ENCODE measurements at regions not wholly inside any gene's neighbourhood (a gene's known extent, or its start where the extent isn't known, plus 50 kb on each side); places are given as distances from the start of the nearest gene placed in this dataset.

DNA sequence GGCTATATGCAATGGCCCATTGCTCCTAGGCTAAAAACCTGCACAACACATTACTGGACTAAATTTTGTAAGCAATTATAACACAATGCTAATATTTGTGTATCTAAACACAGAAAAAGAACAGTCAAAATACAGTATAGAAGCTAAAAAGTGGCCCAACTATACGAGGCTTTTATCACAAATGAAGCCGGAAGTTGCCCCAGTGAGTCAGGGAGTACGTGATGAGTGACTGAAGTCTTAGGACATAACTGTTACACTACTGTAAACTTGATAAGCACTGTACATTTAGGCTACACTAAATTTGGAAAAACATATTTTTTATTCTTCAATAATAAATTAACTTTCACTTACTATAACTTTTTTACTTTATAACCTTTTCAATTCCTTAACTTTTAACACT, 105.2 kb upstream of the PRR16 start:
- DNase-seq = no peak

DNA sequence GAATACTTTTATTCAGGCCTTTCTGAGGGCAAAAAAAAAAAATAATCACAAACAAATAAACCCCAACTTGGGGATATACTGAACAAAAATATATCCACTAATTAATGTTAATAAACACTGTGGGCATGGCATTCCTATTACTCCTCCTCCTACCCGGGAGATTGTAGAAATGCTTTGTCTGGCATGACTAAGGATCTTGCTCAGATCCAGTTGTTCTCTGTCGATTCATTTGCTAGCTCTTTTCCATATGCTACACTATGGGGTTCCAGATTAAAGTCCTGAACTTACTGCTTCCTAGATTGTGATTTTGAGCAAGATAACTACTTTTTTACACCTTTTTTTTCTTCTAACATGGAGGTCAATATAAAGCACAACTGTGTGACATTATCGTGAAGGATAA, 102.2 kb upstream of the PRR16 start:
- DNase-seq = no peak

DNA sequence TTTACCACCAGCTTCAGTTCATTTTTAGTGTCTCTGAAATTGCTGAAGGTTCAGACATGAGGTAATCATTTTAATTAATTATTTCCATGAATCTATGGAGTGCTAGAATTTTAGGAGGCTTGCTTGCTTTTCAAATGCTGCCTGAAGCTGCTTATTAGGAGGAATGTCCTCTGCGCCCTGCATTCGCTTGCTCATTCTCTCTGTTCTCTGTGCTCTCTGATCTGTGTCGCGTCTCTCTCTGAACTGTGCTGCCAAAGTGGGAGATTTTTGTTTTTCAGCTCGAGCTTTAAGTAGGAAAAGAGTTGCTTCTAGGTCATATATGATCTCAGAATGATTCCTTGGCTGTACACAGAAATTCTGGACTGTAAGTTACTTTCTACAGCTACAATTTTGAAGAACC, 101.7 kb upstream of the PRR16 start:
- no peak for DNase-seq

DNA sequence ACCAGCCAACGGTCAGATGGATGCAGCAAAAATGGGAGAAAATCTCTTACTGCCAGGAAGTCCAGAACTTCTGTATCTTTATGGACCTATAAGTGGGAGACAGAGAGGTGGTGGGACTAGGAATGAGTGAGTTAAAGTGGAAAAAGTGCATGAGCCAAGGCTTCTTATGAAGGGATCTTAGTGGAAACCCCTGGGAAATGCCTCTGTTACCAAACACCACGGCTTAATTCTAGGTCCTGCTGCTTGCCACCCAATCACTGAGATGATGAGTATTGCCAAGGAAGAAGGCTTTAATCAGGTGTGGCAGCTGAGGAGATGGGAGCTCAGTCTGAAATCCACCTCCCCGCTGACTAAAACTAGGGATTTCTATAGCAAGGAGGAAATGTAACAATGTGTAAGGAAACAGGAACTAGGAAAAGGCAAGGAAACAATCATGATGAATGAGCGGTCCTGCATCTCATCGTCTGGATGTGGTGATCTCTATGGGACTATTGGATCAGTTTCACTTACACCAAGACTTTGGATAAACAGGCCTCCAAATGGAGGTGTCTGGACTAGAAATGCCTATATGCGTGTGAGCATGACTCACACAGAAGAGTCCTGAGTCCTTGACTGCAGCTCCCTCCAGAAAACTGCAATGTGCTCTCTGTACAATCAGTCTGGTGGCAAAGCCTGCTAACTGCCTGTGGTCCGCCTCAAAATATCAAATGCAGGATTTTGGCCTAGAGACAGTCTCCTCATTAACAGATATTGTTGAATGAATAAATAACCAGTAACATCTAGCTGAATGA, 98.2 kb upstream of the PRR16 start:
- peak; percentile 40 for DNase-seq

DNA sequence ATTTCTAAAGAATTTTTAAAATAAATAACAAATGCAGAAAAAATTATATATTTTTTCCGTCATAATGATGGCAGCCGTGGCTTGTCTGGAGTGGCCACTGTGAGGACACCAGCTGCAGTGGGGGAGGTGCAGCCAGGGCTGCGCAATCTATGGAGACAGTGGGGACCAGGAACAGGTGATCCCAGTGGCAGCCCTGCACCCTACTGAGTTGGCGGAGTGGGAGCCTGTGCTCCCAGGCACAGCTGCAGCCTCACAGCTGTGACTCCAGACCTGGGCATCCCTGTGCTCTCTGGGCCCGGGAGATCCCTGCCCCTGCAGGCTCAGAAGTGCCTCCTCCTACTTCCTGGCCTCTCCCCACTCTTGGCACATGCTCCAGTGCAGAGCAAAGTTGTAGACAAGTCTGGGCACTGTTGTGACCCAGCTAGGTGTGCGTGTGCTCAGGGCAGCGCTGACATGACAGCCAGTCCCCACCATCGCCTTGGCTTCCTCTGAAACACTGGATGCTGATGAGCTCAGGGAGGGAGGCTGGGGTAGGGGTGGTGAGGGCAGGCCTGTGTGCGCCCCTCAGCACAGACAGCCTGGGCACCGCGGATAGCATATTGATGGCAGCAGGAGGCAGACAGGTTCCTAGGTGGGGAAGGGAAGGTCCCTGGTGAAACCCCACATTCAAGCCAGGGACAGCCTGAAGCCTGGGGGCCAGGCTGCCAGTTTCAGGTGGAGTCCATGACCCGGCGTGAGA, 96.0 kb upstream of the PRR16 start:
- no peak for DNase-seq

DNA sequence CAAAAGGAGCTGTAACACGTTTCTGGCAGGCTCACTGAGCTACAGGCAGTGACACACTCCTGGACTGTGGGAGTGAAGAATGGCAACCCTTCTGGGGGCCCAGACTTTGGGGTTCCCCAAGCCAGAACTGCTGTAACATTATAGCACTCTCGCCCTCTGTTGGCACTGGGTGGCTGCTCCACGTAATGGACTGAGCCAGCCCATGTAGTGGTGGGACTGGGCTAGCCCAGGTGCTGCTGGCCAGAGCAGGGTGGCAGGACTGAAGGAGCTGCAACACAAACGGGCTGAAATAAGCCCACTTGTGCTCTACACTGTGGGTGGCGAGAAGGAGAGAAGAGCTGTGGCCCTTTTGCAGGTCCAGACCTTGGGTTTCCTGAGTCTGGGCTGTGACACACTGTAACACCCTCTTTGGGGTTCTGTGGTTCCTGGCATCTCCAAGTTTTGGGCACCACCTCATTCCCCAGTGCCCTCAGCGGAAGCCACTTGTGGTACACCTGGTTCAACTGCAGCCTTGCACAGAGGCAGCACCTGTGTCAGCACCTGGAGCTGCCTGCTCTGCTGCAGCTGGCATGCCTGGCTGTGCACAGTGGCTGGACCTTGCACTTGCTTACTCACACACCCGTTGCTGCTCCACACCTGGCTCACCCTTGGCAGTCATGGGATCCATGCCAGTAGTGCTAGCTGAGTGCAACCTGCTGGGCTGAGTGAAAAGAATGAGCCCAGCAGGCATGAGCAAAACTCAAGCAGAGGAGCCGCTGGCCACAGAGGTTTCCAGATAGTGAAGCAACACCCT, 95.0 kb upstream of the PRR16 start:
- DNase-seq = no peak

DNA sequence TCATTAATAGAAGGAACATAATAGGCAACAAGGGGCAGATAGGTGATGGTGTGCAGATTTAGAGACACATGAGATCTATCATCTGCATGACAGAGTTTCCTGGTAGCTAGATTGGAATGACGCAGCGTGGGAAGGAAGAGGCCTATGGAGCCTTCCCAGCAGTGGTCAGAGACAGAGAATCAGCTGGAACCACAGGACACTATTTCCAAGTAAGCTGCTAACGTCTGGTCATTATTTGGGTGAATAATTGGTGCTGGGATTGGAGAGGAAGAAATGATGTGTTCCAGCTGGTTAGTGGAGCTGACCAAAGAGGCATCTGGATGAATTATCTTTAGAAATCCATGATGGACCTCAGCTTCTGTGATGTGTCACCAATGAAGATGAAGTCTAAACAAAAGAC, 91.2 kb upstream of the PRR16 start:
- peak; percentile 40 for DNase-seq

DNA sequence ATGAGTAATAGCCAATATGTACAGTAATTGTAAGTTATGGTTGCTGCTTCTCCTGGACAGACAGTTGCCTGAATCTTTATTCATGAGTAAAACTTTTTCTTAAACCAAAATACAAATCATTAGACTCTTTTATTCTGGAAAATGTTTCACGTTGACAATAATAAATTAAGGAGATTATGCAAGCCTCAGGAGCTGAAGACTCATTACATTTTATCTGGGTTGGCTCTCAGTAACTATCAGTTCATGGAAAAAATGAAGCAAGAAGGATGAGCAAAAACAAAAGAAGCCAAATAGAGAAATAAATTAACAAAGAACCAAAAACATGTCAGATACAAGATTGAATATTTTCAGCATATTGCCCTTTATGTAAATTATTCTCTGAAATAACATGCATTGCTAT, 88.9 kb upstream of the PRR16 start:
- no peak for DNase-seq

DNA sequence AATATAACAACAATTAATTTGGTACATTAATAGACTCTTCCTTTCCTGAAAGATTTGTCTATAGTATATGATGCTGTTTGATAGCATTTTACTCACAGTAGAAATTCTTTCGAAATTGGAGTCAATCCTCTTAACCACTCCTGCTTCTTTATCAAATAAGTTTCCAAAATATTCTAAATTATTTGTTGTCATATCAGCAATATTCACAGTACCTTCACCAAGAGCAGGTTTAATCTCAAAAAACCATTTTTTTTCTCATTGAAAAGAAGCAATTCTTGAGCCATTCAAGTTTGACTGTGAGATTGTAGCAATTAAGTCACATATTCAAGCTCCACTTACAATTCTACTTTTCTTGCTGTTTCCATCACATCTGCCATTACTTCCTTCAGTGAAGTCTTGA, 83.5 kb upstream of the PRR16 start:
- no peak for DNase-seq

DNA sequence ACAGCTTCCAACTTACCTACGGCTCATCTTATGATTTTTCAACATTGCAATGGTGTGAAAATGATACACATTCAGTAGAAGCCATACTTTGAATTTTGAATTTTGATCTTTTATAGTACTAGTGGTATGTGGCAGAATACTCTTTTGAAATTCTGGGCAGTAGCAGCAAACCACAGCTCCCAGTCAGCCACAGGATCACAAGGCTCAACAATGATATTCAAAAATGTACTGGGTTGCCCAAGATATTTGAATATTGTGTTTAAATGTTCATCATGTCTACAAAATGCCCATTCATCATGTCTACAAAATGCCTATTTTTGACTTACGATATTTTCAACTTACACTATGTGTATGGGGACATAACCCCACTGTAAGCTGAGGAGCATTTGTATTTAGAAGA, 81.3 kb upstream of the PRR16 start:
- no peak for DNase-seq

DNA sequence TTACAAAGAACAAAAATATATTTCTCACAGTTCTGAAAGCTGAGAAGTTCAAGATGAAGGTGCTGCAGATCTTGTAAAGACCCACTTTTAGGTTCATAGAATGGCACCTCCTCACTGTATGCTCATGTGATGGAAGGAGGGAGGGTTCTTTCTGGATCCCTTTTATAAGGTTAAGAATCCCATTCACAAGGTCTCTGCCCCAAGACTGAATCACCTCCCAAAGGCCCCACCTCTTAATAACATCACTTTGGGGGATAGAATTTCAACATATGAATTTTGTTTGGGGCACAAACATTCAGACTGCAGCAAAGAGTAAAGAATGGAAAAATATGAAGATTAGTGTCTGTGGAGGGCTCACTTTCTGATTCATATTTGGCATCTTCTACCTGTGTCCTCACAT, 77.1 kb upstream of the PRR16 start:
- no peak for DNase-seq

DNA sequence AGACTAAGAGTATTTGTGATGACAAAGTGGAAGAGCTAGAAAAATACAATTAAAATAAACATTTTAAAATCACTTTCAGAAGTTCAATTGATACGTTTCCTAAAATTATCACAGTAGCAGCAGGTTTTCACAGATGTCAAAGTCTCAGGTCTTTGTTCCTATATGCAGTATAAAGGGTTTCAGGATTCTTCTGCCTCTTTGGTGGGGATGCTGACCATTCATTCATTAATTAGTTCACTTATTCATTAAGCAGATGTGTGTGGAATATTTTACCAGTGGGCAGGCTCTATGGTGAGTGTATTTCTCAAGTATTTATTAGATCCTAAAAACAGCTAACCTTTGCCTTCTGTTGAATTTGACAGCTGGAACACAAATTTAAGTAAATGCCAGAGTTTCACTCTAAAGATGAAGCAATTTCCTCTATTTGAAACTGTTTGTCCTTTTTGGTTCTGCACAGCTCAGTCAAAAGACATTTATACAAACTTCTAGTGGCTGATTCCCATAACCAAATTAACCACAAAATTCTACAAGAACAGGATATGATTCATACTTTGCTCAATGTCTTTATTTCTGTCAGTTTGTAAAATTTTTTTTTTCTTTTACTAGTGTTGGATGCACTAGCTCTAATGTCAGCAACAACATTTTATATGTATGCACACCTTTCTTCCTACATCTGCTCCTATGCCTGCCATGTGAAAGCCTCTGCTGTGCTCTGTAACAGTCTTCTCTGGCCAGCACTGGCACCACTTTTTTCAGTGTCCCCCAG, 75.9 kb upstream of the PRR16 start:
- DNase-seq = peak; percentile 93

DNA sequence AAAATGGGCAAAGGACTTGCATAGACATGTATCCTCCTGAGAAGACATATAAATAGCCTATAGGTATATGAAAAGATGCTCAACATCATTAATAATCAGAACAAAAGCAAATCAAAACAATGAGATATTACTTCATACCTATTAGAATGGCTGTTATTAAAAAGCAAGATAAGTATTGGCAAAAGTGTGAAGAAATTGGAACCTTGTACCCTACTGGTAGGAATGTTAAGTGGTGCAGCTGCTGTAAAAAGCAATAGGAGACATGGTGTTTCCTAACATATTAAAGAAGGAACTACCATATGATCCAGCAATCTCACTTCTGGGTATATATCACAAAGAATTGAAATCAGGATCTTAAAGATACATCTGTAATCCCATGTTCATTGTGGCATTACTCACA, 69.8 kb upstream of the PRR16 start:
- no peak for DNase-seq

DNA sequence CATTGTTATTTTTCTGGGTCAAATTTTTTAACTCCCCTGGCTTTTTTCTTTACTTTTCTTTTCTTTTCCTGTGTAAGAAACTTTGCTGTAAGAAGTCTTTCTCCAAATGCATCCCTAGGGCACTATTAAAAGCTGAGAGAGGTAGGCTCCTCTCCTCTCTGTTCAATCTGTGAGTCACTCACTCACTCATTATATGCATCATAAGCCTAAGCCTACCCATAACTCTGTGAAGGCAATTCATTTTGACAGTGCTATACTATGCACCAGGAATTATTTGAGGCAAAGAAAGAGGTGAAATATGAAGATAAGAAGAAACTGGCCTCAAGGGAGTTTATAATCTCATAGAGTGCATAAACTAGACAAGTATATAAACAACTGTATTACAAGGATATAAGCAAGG, 67.9 kb upstream of the PRR16 start:
- peak; percentile 48 for DNase-seq

DNA sequence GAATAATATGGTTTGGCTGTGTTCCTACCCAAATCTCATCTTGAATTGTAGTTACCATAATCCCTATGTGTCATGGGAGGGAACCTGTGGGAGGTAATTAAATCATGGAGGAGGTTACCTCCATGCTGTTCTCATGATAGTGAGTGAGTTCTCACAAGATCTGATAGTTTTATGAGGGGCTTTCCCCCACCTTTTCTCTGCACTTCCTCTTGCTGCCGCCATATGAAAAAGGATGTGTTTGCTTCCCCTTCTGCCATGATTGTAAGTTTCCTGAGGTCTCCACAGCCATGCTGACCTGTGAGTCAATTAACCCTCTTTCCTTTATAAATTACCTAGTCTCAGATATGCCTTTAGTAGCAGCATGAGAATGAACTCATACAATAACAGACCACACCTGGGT, 63.7 kb upstream of the PRR16 start:
- no peak for DNase-seq

DNA sequence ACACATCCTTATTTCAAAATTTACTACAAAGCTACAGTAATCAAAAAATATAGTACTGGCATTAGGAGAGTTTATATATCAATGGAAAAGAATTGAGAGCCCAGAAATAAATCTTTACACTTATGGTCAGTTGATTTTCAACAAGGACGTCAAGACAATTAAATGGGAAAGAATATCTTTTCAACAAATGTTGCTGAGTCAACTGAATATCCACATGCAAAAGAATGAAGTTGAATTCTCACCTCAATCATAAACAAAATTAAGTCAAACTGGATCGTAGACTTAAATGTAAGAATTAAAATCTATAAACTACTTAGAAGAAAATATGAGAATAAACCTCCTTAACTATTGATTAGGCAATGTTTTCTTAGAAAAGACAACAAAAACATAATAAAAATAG, 61.5 kb upstream of the PRR16 start:
- DNase-seq = no peak

DNA sequence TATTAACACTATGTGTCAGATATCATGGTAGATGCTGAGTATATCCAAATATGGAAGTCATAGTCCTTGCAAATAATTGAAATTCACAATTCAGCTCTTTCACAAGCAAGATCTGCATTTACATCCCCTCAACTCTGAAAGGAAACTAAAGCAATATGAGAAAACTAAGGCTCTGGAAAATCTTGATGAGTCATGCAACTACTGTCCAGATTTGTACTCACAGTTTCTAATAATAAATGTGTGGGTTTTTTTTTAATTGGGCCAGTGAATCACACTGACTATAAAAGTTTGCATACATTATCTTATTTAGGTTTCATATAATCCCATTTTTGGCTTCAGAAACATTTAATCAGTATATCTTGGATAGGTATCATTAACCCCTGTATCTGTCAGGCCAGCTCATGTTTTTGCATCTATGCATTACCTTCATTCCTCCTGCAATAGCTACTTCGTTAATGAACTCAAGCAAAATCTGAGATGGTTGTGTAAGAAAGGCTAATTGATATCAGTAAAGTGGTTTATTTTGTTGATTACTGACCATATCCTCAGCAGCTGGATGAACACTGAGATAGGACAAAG, 58.7 kb upstream of the PRR16 start:
- DNase-seq = peak; percentile 87

DNA sequence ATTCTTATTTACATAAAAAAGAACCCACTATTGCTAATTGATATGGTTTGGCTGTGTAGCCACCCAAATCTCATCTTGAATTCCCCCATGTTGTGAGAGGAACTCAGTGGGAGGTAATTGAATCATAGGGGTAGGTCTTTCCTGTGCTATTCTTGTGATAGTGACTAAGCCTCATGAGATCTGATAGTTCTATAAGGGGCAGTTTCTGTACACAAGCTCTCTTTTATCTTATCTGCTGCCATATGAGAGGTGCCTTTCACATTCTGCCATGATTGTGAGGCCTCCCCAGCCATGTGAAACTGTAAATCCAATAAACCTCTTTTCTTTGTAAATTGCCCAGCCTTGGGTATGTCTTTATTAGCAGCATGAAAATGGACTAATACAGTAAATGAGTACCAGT, 58.2 kb upstream of the PRR16 start:
- peak; percentile 88 for DNase-seq

DNA sequence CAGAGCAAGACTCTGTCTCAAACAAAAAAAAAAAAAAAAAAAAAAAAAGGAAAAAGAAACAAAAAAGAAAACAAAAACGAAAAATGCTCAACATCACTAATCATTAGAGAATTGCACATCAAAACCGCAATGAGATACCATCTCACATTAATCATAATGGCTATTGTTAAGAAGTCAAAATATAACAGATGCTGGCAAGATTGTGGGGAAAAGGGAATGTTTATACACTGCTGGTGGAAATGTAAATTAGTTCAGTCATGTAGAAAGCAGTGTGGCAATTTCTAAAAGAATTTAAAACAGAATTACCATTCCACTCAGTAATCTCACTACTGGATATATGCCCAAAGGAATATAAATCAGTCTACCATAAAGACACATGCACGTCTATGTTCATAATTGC, 50.4 kb upstream of the PRR16 start:
- DNase-seq = peak; percentile 69
